ENCODE measurements at regions not wholly inside any gene's neighbourhood (a gene's known extent, or its start where the extent isn't known, plus 50 kb on each side); places are given as distances from the start of the nearest gene placed in this dataset.
A peak's percentile ranks its signal among the peaks of the same experiment; 100 is the strongest.

DNA sequence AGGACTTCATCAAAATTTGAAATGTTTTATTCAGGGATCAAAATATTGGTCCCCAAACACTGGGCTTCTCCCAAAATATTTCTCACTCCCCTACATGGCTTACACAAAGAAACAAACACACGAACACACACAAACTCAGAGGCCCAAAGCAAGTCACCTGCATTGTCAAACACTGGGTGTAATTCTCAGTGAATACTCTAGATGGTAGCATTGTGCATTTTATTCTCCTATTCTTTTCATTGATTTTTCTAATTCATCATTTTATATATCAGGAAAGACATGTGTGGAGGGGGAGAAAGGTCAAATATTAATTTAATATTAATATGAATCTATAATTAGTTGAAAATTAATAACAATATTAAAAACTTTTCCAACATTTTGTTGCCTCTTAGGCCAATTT, 72.3 kb upstream of the TNMD start:
- no peak overlapping the region for H3K4me3 ChIP-seq (ENCODE audit: low read depth, low read length)
- TF ChIP-seq, protein P1, sequence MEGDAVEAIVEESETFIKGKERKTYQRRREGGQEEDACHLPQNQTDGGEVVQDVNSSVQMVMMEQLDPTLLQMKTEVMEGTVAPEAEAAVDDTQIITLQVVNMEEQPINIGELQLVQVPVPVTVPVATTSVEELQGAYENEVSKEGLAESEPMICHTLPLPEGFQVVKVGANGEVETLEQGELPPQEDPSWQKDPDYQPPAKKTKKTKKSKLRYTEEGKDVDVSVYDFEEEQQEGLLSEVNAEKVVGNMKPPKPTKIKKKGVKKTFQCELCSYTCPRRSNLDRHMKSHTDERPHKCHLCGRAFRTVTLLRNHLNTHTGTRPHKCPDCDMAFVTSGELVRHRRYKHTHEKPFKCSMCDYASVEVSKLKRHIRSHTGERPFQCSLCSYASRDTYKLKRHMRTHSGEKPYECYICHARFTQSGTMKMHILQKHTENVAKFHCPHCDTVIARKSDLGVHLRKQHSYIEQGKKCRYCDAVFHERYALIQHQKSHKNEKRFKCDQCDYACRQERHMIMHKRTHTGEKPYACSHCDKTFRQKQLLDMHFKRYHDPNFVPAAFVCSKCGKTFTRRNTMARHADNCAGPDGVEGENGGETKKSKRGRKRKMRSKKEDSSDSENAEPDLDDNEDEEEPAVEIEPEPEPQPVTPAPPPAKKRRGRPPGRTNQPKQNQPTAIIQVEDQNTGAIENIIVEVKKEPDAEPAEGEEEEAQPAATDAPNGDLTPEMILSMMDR (IDR thresholded peaks at IDR 0.05; ENCODE audit: low read depth, low read length) = 0 out of 2 replicates have a peak, but pooled peaks have one; percentile 47

DNA sequence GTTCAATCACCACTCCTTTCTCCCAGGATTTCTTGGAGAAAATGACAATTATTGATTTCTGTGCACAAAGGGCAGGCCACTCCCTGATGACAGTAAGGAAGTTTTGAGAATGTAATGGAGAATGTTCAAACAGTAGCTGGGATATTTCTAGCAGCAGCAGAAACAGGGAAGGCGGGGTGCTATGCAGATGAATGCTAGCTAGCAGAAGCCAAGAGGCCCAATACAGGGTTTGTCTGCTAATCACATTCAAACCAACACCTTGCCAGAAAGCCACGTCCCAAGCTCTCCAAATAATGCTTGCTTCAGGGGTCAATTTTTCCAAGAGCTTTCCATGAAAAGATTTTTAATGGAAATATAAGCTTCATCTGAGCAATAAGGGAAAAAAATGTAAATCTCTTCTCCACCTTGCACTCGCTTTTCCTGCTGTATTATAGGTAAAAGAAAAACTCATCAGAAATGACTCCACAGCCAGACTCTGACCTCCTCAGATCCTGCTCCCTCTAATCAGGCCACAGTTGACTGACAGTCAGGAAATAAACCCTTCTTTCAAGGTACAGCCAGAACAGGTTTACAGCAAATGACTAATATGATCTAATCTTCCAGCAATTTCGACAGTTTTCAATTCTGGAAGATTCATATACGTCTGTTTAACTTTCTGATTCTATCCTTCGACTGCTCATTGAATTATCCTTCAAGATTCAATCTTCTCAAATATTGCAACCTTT, 84.7 kb upstream of the PCDH19 start:
- TF ChIP-seq, protein P1 (IDR thresholded peaks at IDR 0.05; ENCODE audit: low read depth, low read length) = no peak
- H3K4me3 ChIP-seq (ENCODE audit: low read depth, low read length) = no peak overlapping the region

DNA sequence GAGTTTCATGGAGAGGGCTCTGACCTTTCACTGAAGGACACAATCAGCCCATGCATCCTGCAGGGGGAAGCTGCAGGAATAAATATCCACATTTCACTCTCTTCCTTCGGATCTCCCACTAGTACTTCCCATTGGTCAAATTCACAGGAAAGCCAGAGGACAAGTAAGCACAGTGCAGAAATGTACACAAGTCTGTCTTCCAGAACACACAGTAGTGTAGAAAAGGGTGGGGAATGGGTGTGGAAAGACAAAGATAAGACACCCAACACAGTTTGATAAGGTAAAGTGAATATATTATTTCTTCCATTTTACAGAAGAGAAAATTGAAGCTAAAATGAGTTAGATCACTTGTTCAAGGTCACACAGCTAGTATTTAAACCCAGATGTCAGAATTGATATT, 81.1 kb upstream of the PCDH19 start:
- no peak overlapping the region for H3K4me3 ChIP-seq (ENCODE audit: low read depth, low read length)
- TF ChIP-seq, protein P1 (IDR thresholded peaks at IDR 0.05; ENCODE audit: low read depth, low read length) = no peak

DNA sequence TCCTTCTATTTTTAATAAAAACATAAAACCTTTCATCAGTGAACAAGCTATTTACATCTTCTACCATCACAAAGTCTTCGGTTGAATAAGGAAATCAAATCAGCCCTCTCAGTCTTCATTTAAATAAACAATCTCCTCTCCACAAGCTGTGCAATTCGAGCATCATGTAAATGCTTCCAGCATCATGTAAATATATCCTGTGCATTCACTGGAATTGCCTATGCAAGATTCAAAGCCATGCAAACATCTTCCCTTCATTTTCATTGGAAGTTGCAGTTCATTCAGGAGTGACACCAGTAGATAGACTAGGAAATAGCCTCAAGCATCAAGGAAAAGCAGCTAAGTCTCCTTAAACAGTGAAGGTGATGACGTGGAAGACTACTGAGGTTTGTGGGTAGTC, 77.7 kb upstream of the PCDH19 start:
- TF ChIP-seq, protein P1 (IDR thresholded peaks at IDR 0.05; ENCODE audit: low read depth, low read length) = no peak
- no peak overlapping the region for H3K4me3 ChIP-seq (ENCODE audit: low read depth, low read length)

DNA sequence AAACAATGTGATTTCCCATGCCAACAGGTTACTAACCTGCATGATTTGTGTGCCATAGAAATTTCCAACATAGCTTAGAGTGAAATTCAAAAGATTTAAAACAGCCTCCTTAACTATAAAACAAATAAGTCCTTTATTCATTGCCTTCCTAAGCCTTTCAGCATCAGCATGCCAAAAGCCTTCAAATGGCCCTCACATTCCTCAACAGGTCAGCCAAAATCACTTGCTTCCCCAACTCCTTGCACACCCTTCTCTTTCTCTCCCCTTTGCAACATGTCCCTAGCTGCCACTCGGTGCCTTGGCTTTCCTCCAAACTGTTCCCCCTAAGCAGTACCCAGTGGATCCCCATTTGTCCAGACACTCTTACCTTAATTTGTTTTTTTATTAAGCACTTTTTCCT, 74.9 kb upstream of the PCDH19 start:
- TF ChIP-seq, protein P1 (IDR thresholded peaks at IDR 0.05; ENCODE audit: low read depth, low read length) = no peak
- no peak overlapping the region for H3K4me3 ChIP-seq (ENCODE audit: low read depth, low read length)

DNA sequence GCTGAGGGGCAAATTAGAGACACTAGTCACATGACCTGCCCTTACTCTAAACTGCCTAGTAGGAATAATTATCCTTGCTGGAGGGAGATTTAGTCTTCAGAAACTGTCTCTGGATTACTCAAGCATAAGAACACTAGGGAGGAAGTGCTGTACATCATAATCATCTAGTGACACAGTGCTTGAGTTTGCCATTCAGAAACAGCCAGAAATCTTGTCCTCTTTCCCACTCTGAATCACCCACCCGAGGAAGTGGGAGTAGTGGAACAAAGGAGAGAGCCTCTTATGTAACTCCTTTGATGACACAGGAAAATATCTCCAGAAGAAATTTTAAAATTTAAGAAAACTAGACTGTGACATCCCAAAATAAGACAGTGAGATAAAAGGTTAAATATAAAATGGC, 69.3 kb upstream of the PCDH19 start:
- TF ChIP-seq, protein P1 (IDR thresholded peaks at IDR 0.05; ENCODE audit: low read depth, low read length) = no peak
- H3K4me3 ChIP-seq (ENCODE audit: low read depth, low read length) = no peak overlapping the region

DNA sequence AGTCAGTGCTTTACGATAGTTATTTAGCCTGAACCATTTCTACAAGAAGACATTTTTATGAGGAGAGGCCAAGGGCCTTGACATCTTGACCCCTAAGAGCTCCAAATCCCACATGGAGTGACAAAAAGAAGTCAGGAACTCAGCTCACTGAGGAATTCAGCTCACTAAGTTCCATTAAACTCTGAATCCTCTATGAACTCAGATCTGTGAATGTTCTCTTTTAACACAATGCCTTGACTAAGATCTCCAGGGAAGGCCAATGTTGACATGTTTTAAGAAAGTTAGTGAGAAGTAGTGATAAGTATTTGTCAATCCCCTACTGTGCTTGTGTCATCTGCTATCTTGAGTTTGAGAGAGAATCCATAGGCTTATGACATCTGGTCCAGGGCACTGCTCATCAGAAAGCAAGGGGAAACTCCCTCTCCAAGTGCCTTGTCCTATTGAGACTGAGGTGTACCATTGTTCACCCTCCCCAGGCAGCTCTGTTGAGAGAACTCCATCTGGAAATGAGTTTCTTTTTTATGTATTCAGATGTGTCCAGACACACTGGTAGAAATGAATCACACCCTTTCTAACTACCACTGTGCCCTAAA, 68.7 kb upstream of the PCDH19 start:
- H3K4me3 ChIP-seq (ENCODE audit: low read depth, low read length) = no peak overlapping the region
- TF ChIP-seq, protein P1 (IDR thresholded peaks at IDR 0.05; ENCODE audit: low read depth, low read length) = no peak

Measured in WI38 (cell line).